Fibroblast of pulmonary artery (primary cell): ENCODE measurements at regions not wholly inside any gene's neighbourhood (a gene's known extent, or its start where the extent isn't known, plus 50 kb on each side); places are given as distances from the start of the nearest gene placed in this dataset.

ENCODE experiments used
- DNase-seq: peaks from one replicate; pipeline ENCODE4 v3.0.0-alpha.2; 2010; ENCODE audit warnings: low read depth
- H3K4me3 ChIP-seq: replicated peaks from 2 replicates; pipeline ENCODE4 v1.5.1; 2011; ENCODE audit warnings: low read depth, mild to moderate bottlenecking, control low read depth, low read length, moderate library complexity
- TF ChIP-seq, protein P1 (sequence below): IDR thresholded peaks from 2 replicates; pipeline ENCODE4 v1.5.1; 2011; ENCODE audit warnings: mild to moderate bottlenecking, control low read depth, low read length, inconsistent platforms; ENCODE audit errors: missing control alignments

GRCh38 chr13:56015919-56016318, 1124.8 kb upstream of the PRR20A start:
- TF ChIP-seq, protein P1, sequence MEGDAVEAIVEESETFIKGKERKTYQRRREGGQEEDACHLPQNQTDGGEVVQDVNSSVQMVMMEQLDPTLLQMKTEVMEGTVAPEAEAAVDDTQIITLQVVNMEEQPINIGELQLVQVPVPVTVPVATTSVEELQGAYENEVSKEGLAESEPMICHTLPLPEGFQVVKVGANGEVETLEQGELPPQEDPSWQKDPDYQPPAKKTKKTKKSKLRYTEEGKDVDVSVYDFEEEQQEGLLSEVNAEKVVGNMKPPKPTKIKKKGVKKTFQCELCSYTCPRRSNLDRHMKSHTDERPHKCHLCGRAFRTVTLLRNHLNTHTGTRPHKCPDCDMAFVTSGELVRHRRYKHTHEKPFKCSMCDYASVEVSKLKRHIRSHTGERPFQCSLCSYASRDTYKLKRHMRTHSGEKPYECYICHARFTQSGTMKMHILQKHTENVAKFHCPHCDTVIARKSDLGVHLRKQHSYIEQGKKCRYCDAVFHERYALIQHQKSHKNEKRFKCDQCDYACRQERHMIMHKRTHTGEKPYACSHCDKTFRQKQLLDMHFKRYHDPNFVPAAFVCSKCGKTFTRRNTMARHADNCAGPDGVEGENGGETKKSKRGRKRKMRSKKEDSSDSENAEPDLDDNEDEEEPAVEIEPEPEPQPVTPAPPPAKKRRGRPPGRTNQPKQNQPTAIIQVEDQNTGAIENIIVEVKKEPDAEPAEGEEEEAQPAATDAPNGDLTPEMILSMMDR: no peak
- DNase-seq: no peak

GRCh38 chr13:56019606-56020005, 1121.1 kb upstream of the PRR20A start:
- DNase-seq: no peak
- H3K4me3 ChIP-seq: no peak overlapping the region
- TF ChIP-seq, protein P1: no peak

More at GRCh38 chr13:56015919-56016318, 1124.8 kb upstream of the PRR20A start:
- no peak overlapping the region for H3K4me3 ChIP-seq

GRCh38 chr13:56020425-56020824, 1120.3 kb upstream of the PRR20A start:
- TF ChIP-seq, protein P1: no peak
- H3K4me3 ChIP-seq: no peak overlapping the region
- DNase-seq: no peak

DNA sequence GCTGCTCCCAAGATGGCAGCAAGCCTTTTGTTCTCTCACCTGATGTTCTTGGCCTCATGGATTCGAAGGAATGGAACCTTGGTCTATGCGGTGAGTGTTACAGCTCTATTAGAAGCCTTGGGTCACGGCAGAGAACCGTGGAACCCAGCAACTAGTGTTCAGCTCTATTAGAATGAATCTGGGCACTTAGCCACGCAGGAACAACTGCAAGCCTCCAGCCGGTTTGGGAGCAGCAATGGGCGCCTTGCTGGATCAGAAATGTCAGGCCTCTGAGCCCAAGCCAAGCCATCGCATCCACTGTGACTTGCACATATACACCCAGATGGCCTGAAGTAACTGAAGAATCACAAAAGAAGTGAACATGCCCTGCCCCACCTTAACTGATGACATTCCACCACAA, 1100.7 kb upstream of the PRR20A start:
- DNase-seq: no peak
- no peak overlapping the region for H3K4me3 ChIP-seq
- TF ChIP-seq, protein P1: no peak

GRCh38 chr13:56066321-56066720, 1074.4 kb upstream of the PRR20A start:
- TF ChIP-seq, protein P1: no peak
- H3K4me3 ChIP-seq: no peak overlapping the region
- DNase-seq: no peak

DNA sequence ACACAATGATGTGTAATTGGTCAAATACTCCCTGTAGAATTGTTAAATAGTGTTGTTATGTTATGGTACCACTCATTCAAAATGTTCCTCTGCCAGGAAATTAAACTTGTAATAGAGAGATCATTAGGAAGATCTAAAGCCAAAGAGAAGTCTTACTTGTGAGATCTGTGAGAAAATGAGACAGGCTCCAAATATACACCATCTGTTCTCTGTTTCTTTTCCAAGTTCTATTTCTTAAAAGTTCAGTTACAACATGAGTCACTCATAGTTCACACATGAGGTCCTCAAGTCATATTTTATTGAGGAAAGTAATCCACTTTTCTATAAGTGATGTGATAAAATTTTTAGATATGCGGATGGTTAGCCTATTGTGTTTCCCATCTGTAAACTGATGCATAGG, 1038.1 kb upstream of the PRR20A start:
- no peak for DNase-seq
- TF ChIP-seq, protein P1: no peak
- H3K4me3 ChIP-seq: no peak overlapping the region

- DNase-seq: no peak
- H3K4me3 ChIP-seq: no peak overlapping the region
- TF ChIP-seq, protein P1: no peak
Observed at GRCh38 chr13:56110751-56111150, 1030.0 kb upstream of the PRR20A start.
